Left renal cortex interstitium (tissue), 4 donors: ENCODE measurements at regions not wholly inside any gene's neighbourhood (a gene's known extent, or its start where the extent isn't known, plus 50 kb on each side); places are given as distances from the start of the nearest gene placed in this dataset.

ENCODE experiments used
- DNase-seq, 4 donors: peaks; one replicate each; pipeline ENCODE4 v3.0.0-alpha.2; 2013; ENCODE audit warnings: low read depth in 4 of 4, low spot score in 2 of 4, missing footprints in 1 of 4

GRCh38 chr11:42545954-42546353, 765.8 kb upstream of the API5 start:
- no peak for DNase-seq

- no peak for DNase-seq
Observed at GRCh38 chr11:42552786-42553185, 759.0 kb upstream of the API5 start.

GRCh38 chr11:42555190-42555589, 756.6 kb upstream of the API5 start:
- DNase-seq = no peak

GRCh38 chr11:42571131-42571877, 740.5 kb upstream of the API5 start:
- DNase-seq = no peak

- no peak for DNase-seq
Observed at GRCh38 chr11:42571878-42572610, 739.8 kb upstream of the API5 start.

- DNase-seq = no peak
Observed at GRCh38 chr11:42576318-42576717, 735.5 kb upstream of the API5 start.

- no peak for DNase-seq
Observed at GRCh38 chr11:42589286-42589685, 722.5 kb upstream of the API5 start.

- no peak for DNase-seq
Observed at GRCh38 chr11:42591841-42592240, 720.0 kb upstream of the API5 start.

- DNase-seq = no peak
Observed at GRCh38 chr11:42593441-42593840, 718.4 kb upstream of the API5 start.

- no peak for DNase-seq
Observed at GRCh38 chr11:42595876-42596275, 715.9 kb upstream of the API5 start.

- no peak for DNase-seq
Observed at GRCh38 chr11:42596576-42597145, 715.1 kb upstream of the API5 start.

- DNase-seq = no peak
Observed at GRCh38 chr11:42598341-42598740, 713.5 kb upstream of the API5 start.

GRCh38 chr11:42620796-42621195, 691.0 kb upstream of the API5 start:
- no peak for DNase-seq

- peak in 1 of 4 donors; percentile 17 for DNase-seq
Observed at GRCh38 chr11:42625757-42626665, 685.8 kb upstream of the API5 start.

GRCh38 chr11:42631220-42631843, 680.5 kb upstream of the API5 start:
- no peak for DNase-seq

- no peak for DNase-seq
Observed at GRCh38 chr11:42646959-42647358, 664.8 kb upstream of the API5 start.

GRCh38 chr11:42647993-42648392, 663.8 kb upstream of the API5 start:
- no peak for DNase-seq

- DNase-seq = no peak
Observed at GRCh38 chr11:42651621-42652020, 660.2 kb upstream of the API5 start.

- no peak for DNase-seq
Observed at GRCh38 chr11:42657169-42657568, 654.6 kb upstream of the API5 start.

GRCh38 chr11:42661942-42662341, 649.9 kb upstream of the API5 start:
- DNase-seq = no peak
